Mucosa of descending colon (tissue), 3 donors: ENCODE measurements at regions not wholly inside any gene's neighbourhood (a gene's known extent, or its start where the extent isn't known, plus 50 kb on each side); places are given as distances from the start of the nearest gene placed in this dataset.

Experiments used
- ATAC-seq: fragments of 200-7000 bp; cut with Tn5 transposase; one replicate; pipeline ENCODE4 v1.9.1; 2020; ENCODE audit warnings: mild to moderate bottlenecking, moderate library complexity
- DNase-seq, 3 donors: peaks; one replicate each; pipeline ENCODE4 v3.0.0-alpha.2; 2020
- H3K36me3 ChIP-seq: fragments of 200-600 bp; one replicate; pipeline ENCODE4 v1.8.0; 2021; ENCODE audit warnings: low read depth, mild to moderate bottlenecking
- H3K4me1 ChIP-seq: fragments of 200-600 bp; one replicate; pipeline ENCODE4 v1.8.0; 2021; ENCODE audit warnings: low read depth, mild to moderate bottlenecking
- H3K4me3 ChIP-seq: fragments of 200-600 bp; one replicate; pipeline ENCODE4 v1.8.0; 2021; ENCODE audit warnings: mild to moderate bottlenecking
- H3K9me3 ChIP-seq: fragments of 200-600 bp; one replicate; pipeline ENCODE4 v1.8.0; 2021; ENCODE audit warnings: mild to moderate bottlenecking
- intact Hi-C, 2 donors: fragments of 100-400 bp; cut with DNase I in 1 of 2; cut with micrococcal nuclease in 1 of 2; formaldehyde crosslinking; loops; one replicate each; pipeline versions ENCODE4 v1.11.0 to v1.11.1; 2022; cut with DNase I, micrococcal nuclease
- TF ChIP-seq, protein P1 (sequence below): fragments of 200-600 bp; IDR thresholded peaks from one replicate; pipeline ENCODE4 v1.8.0; 2022; ENCODE audit warnings: antibody characterized with exemption, mild to moderate bottlenecking
- donor health status: DM: no; HTN: no; CAD: no; lungs with moderate emphysema.
- donor health status: DM: no; HTN: no; CAD: no.
- donor health status: DM: no; HTN: yes; CAD: no.

DNA sequence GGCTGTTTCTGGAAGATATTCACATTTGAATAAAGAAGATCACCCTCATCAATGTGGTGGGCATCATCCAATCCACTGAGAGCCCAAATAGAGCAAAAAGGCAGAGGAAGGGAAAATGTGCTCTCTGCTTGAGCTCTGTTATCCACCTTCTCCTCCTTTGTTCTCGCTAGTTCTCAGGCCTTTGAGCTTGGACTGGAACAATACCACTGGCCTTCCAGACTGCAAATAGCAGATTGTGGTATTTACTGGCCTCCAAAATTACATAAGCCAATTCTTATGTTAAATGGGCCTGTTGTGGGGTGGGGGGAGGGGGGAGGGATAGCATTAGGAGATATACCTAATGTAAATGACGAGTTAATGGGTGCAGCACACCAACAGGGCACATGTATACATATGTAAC lies 219.3 kb downstream of the C1orf94 start:
- DNase-seq (no peak), ATAC-seq (no peak)
- Histone ChIP-seq H3K4me3 (no peak overlapping the region), H3K36me3 (no peaks in the 10 kb centered on the region), H3K4me1 (no peaks in the 10 kb centered on the region), H3K9me3 (no peaks in the 10 kb centered on the region)
- TF ChIP-seq, protein P1, sequence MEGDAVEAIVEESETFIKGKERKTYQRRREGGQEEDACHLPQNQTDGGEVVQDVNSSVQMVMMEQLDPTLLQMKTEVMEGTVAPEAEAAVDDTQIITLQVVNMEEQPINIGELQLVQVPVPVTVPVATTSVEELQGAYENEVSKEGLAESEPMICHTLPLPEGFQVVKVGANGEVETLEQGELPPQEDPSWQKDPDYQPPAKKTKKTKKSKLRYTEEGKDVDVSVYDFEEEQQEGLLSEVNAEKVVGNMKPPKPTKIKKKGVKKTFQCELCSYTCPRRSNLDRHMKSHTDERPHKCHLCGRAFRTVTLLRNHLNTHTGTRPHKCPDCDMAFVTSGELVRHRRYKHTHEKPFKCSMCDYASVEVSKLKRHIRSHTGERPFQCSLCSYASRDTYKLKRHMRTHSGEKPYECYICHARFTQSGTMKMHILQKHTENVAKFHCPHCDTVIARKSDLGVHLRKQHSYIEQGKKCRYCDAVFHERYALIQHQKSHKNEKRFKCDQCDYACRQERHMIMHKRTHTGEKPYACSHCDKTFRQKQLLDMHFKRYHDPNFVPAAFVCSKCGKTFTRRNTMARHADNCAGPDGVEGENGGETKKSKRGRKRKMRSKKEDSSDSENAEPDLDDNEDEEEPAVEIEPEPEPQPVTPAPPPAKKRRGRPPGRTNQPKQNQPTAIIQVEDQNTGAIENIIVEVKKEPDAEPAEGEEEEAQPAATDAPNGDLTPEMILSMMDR: no peak
- intact Hi-C loops: no loop called here

DNA sequence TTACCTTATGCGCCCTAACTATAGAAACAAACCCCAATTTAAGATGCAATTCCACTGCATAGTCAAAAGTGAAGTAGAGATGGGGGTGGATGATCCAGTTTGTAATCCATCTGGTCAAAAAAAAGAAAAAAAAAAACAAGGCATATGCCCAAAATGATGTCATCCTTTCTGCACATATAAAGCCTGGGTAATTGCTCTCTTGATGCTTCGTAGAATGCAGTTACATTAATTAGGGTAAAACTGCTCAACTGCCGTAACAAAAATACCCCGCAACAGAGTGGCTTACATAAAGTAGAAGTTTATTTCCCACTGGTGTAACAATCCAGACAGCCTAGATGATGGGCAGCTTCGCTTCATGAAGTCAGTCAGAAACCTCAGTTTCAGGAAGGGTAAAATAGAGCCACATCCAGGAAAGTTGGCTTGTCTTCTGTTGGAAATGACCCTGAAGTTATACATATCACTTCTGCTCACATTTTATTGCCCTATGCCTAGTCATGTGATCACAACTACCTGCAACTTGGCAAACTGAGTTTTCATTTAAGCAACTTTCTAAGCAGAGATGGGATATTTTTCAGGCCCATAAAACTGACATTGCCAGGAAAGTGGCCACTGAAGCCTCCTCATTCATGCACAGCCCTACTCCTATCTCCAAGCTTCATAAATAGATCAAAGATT lies 221.7 kb downstream of the C1orf94 start:
- H3K9me3 ChIP-seq: no peaks in the 10 kb centered on the region
- TF ChIP-seq, protein P1: no peak
- ATAC-seq (no peak), DNase-seq (no peak)
- no peaks in the 10 kb centered on the region for H3K4me1 ChIP-seq
- no peak overlapping the region for H3K4me3 ChIP-seq
- intact Hi-C loops: no loop called here
- no peaks in the 10 kb centered on the region for H3K36me3 ChIP-seq

DNA sequence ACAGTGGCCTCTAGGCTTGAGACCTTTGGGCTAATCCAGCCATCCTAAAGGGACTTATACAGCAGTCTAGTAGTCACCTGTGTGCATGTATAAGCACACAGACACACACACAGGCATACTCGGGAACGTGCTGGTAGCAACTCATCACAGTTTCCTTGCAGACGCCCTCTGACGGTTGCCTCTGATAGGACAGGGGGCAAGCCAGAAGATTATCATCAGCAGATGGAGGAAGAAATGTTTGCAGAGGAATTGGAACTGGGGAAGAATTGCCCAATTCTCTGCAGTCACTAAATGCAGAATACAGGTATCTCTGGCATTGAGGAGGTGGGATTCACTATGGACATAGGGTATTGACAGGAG lies 222.2 kb downstream of the C1orf94 start:
- TF ChIP-seq, protein P1: no peak
- H3K4me1 ChIP-seq: no peaks in the 10 kb centered on the region
- no peak for DNase-seq
- ATAC-seq: no peak
- intact Hi-C loops: no loop called here
- H3K36me3 ChIP-seq: no peaks in the 10 kb centered on the region
- H3K4me3 ChIP-seq: no peak overlapping the region
- no peaks in the 10 kb centered on the region for H3K9me3 ChIP-seq

DNA sequence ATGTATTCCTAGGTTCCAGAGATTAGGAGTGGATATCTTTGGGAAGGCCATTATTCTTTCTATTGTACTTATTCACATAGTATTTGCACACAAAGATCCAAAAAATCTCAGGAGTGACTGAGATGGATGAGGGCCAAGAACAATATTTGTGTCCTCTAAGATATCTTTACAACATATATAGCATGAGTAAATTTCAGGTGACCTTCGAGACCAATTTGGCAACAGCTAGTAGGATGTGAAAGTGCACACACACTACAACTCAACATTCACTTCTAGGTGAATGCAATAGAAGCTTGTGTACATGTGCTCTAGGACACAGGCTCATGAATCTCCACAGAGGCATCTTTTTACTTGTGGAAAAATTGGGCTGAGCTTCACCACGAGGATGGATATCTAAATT lies 224.0 kb downstream of the C1orf94 start:
- peak; percentile 73 for ATAC-seq
- TF ChIP-seq, protein P1: no peak
- Histone ChIP-seq H3K36me3 (no peaks in the 10 kb centered on the region), H3K9me3 (no peaks in the 10 kb centered on the region), H3K4me1 (peaks cover under 1% of the 10 kb centered on the region), H3K4me3 (no peak overlapping the region)
- intact Hi-C loops: no loop called here
- DNase-seq: peak in 1 of 3 donors; percentile 24

DNA sequence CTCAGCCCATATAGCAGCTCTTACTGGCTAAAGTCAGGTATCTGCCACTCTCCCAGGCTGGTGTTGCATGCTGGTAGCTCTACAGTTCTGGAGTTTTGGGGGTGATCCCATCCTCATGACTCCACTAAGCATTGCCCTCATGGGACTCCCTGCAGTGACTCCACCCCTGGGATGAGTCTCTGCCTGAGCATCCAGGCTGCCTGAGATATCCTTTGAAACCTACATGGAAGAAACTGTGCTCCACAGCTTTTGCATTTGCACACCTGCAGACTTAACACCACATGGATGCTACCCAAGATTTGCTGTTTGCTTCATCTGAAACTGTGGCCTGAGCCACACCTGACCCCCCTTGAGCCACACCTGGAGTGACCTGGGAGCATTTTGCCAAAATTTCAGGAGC lies 226.4 kb downstream of the C1orf94 start:
- Histone ChIP-seq H3K4me3 (no peak overlapping the region), H3K4me1 (peaks cover 9% of the 10 kb centered on the region), H3K9me3 (no peaks in the 10 kb centered on the region), H3K36me3 (no peaks in the 10 kb centered on the region)
- intact Hi-C loops: no loop called here
- no peak for DNase-seq
- TF ChIP-seq, protein P1: no peak
- no peak for ATAC-seq

DNA sequence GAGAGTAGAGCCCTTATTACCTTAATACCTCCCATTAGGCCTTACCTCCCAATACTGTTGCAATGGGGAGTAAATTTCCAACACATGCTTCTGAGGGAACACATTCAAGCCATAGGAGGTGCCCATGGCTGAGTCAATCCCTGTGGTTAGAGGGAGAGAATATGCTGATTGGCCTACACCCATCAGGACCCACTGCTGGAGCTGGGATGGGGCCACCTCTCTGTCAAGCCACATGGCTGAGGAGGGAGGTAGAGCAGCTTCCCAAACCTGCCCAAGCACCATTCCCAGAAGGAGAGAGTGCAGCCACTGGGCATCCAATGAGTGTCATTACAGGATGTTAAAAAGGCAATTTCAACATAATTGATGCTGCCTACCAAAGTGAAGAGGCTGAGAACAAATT lies 228.1 kb downstream of the C1orf94 start:
- Histone ChIP-seq H3K9me3 (no peaks in the 10 kb centered on the region), H3K36me3 (no peaks in the 10 kb centered on the region), H3K4me3 (no peak overlapping the region), H3K4me1 (peaks cover 9% of the 10 kb centered on the region)
- intact Hi-C loops: no loop called here
- ATAC-seq: no peak
- TF ChIP-seq, protein P1: no peak
- no peak for DNase-seq
